A673 (cell line): ENCODE measurements at regions not wholly inside any gene's neighbourhood (a gene's known extent, or its start where the extent isn't known, plus 50 kb on each side); places are given as distances from the start of the nearest gene placed in this dataset.
A peak's percentile ranks its signal among the peaks of the same experiment; 100 is the strongest.

ENCODE experiments used
- BruUV-seq: library from RNA; stranded (reverse); fragments of 400-500 nt; replicated peaks from 2 replicates; lab custom pipeline; 2021; lab: Mats Ljungman, UMichigan
- CTCF ChIA-PET: fragments of 300-600 bp; sonication (Branson Sonifier 250); formaldehyde crosslinking; loops from one replicate; lab custom pipeline; 2022; ENCODE audit warnings: antibody characterized with exemption; lab: Charles Lee
- POLR2A ChIA-PET: fragments of 300-600 bp; sonication (Branson Sonifier 250); formaldehyde crosslinking; loops from one replicate; lab custom pipeline; 2022; ENCODE audit warnings: antibody characterized with exemption; ENCODE audit not compliant: low non-redundant PET; lab: Charles Lee
- DNase-seq: peaks from one replicate; pipeline ENCODE4 v3.0.0-alpha.2; 2015; ENCODE audit warnings: low spot score
- H3K27ac ChIP-seq: fragments of 200-600 bp; sonication (generic); 2 replicates; pipeline ENCODE4 v1.5.1; 2016; ENCODE audit warnings: mixed run types, low read depth, mild to moderate bottlenecking, mixed read lengths, antibody characterized with exemption, low read length; ENCODE audit not compliant: poor library complexity, severe bottlenecking
- H3K27me3 ChIP-seq: fragments of 200-600 bp; sonication (generic); replicated peaks from 2 replicates; pipeline ENCODE4 v1.6.1; 2017; ENCODE audit warnings: mixed run types, low read depth, mild to moderate bottlenecking, mixed read lengths, antibody characterized with exemption, low read length; ENCODE audit not compliant: insufficient read depth, poor library complexity
- H3K36me3 ChIP-seq: fragments of 200-600 bp; sonication (generic); 2 replicates; pipeline ENCODE4 v1.6.1; 2016; ENCODE audit warnings: mixed run types, mild to moderate bottlenecking, mixed read lengths, antibody characterized with exemption, low read length; ENCODE audit not compliant: insufficient read depth, poor library complexity, severe bottlenecking
- H3K4me1 ChIP-seq: fragments of 200-600 bp; sonication (generic); 2 replicates; pipeline ENCODE4 v1.6.1; 2017; ENCODE audit warnings: mixed run types, mild to moderate bottlenecking, mixed read lengths, antibody characterized with exemption, low read length; ENCODE audit not compliant: insufficient read depth, poor library complexity, severe bottlenecking
- H3K4me3 ChIP-seq: fragments of 200-600 bp; sonication (generic); 2 replicates; pipeline ENCODE4 v1.5.1; 2016; ENCODE audit warnings: low read depth, mixed run types, mild to moderate bottlenecking, mixed read lengths, low read length; ENCODE audit not compliant: poor library complexity, severe bottlenecking
- H3K9me3 ChIP-seq: fragments of 200-600 bp; sonication (generic); 2 replicates; pipeline ENCODE4 v1.6.1; 2016; ENCODE audit warnings: mixed run types, low read depth, mild to moderate bottlenecking, mixed read lengths, antibody characterized with exemption, low read length; ENCODE audit not compliant: poor library complexity, severe bottlenecking
- EZH2 ChIP-seq: fragments of 200-600 bp; sonication (generic); IDR thresholded peaks from 2 replicates; pipeline ENCODE4 v1.6.1; 2017; ENCODE audit warnings: borderline replicate concordance, low read depth, mild to moderate bottlenecking, mixed read lengths, antibody characterized with exemption, low read length; ENCODE audit not compliant: poor library complexity, severe bottlenecking
- intact Hi-C: fragments of 100-400 bp; cut with micrococcal nuclease; formaldehyde crosslinking; loops from one replicate; pipeline ENCODE4 v1.10.0; 2022; ENCODE audit not compliant: unreplicated experiment
- TF ChIP-seq, protein P1 (sequence below): fragments of 300-800, 200-600 bp; sonication (generic); conservative IDR thresholded peaks from 2 replicates; pipeline ENCODE4 v1.5.1; 2017; ENCODE audit warnings: low read depth, mild to moderate bottlenecking, antibody characterized with exemption, low read length, moderate library complexity, mixed read lengths

DNA sequence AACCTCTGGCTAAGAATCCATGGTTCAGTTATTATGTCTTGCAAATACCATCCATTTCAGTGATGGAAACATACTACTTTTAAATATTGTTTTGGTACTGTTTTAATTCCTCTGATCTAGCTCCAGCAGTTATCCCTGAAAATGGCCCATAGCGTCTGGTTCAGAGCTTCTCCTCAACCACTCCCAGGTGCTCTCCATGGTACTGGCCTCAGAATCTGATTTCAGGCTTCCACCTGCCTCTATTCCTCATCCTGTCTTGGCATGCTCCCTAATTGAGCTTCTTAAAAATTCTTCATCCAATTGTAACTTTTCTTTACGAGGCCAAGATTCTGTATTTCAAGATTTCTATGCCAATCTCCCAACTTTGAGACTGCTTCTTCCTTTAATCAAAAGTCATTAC, 236.3 kb downstream of the HTR7 start:
- no TSS peak for BruUV-seq
- CTCF ChIA-PET: no interaction called here
- intact Hi-C loops: no loop called here

DNA sequence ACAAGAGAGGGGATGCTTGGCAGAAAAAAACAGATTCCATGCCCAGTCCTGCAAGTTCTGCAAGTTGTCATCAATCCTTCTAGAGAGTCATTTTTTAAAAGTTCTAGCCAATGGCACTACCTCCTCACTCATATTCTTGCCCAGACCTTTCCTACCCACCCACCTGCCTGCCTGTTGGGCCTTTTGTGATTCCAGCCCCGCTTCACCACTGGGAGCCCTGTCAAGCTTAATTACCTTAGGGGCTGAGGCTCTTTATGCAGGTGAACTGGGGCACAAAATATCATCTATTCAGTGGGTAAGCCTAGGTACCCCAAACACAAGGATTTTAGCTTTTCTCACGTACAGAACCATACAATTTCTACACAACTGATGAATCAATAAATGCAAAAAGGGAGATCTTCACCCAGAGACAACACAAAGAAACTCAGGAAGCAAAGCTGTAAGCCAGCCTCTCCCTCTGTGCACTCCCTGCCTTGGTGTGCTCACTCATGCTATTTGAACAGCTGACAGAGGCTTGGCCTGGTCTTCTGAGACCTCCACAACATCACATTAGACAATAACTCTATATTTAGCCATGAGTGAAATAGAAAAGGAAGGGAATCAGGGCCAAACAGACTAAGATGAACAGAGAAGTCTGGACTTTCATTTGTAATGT, 222.6 kb downstream of the HTR7 start:
- POLR2A ChIA-PET: no interaction called here
- Histone ChIP-seq H3K4me3 (no peak overlapping the region), H3K27ac (no peak overlapping the region), H3K9me3 (no peaks in the 10 kb centered on the region), H3K27me3 (peaks cover 10% of the 10 kb centered on the region), H3K4me1 (no peaks in the 10 kb centered on the region), H3K36me3 (no peaks in the 10 kb centered on the region)
- DNase-seq: no peak
- no TSS peak for BruUV-seq
- CTCF ChIA-PET: no interaction called here
- TF ChIP-seq EZH2: no peak
- TF ChIP-seq, protein P1, sequence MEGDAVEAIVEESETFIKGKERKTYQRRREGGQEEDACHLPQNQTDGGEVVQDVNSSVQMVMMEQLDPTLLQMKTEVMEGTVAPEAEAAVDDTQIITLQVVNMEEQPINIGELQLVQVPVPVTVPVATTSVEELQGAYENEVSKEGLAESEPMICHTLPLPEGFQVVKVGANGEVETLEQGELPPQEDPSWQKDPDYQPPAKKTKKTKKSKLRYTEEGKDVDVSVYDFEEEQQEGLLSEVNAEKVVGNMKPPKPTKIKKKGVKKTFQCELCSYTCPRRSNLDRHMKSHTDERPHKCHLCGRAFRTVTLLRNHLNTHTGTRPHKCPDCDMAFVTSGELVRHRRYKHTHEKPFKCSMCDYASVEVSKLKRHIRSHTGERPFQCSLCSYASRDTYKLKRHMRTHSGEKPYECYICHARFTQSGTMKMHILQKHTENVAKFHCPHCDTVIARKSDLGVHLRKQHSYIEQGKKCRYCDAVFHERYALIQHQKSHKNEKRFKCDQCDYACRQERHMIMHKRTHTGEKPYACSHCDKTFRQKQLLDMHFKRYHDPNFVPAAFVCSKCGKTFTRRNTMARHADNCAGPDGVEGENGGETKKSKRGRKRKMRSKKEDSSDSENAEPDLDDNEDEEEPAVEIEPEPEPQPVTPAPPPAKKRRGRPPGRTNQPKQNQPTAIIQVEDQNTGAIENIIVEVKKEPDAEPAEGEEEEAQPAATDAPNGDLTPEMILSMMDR: no peak
- intact Hi-C loops: no loop called here

More for the DNA sequence above, 236.3 kb downstream of the HTR7 start:
- Histone ChIP-seq H3K27ac (no peak overlapping the region), H3K4me3 (no peak overlapping the region), H3K27me3 (peaks cover 16% of the 10 kb centered on the region), H3K9me3 (no peaks in the 10 kb centered on the region), H3K36me3 (no peaks in the 10 kb centered on the region), H3K4me1 (no peaks in the 10 kb centered on the region)
- POLR2A ChIA-PET: no interaction called here
- peak; percentile 1 for DNase-seq
- no peak for TF ChIP-seq EZH2
- TF ChIP-seq, protein P1: no peak

DNA sequence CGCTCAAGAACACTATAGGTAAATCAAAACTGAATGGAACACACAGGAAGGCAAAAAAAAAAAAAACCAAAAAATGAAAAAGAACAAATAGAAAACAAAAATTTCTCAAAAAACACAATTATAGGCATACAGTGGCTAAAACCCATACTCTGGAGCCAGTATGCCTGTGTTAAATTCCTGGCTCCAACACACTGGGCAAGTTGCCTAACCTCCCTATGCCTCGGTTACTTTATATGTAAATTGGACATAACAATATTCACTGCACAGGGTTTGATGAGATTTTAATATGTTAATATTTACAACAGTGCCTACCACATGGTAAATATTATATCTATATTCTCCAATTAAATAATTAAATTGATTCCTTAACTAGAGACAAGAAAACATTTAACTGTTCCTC, 217.1 kb downstream of the HTR7 start:
- DNase-seq: no peak
- BruUV-seq: no TSS peak
- Histone ChIP-seq H3K27ac (no peak overlapping the region), H3K36me3 (no peaks in the 10 kb centered on the region), H3K27me3 (peaks cover 36% of the 10 kb centered on the region), H3K4me3 (no peak overlapping the region), H3K4me1 (no peaks in the 10 kb centered on the region), H3K9me3 (no peaks in the 10 kb centered on the region)
- ChIA-PET CTCF (interaction anchor here (0.7 kb wide), 1 partner anchor 12 kb away, joined by 4 read pairs; no protein-coding TSS in a partner anchor), POLR2A (no interaction called here)
- no peak for TF ChIP-seq EZH2
- TF ChIP-seq, protein P1: no peak
- intact Hi-C loops: no loop called here
